ENCODE measurements at regions not wholly inside any gene's neighbourhood (a gene's known extent, or its start where the extent isn't known, plus 50 kb on each side); places are given as distances from the start of the nearest gene placed in this dataset.

- DNase-seq (ENCODE audit: low read depth, low spot score), result no peak
- in situ Hi-C loops (cut with HindIII; ENCODE audit: low sequenced_read_pairs), result no loop called here
- no peak overlapping the region for H3K4me3 ChIP-seq (ENCODE audit: low read depth, low read length)
- TF ChIP-seq CTCF (IDR thresholded peaks at IDR 0.05; ENCODE audit: low read depth, low read length), result no peak
These were observed 66.8 kb upstream of the ANKEF1 start for GRCh38 chr20:9968015-9968414.

GRCh38 chr20:9966966-9967365, 67.8 kb upstream of the ANKEF1 start:
- TF ChIP-seq CTCF (IDR thresholded peaks at IDR 0.05; ENCODE audit: low read depth, low read length), result peak; percentile 41
- no peak for DNase-seq (ENCODE audit: low read depth, low spot score)
- in situ Hi-C loops (cut with HindIII; ENCODE audit: low sequenced_read_pairs), result no loop called here
- no peak overlapping the region for H3K4me3 ChIP-seq (ENCODE audit: low read depth, low read length)

GRCh38 chr20:9963029-9963428, 71.8 kb upstream of the ANKEF1 start:
- in situ Hi-C loops (cut with HindIII; ENCODE audit: low sequenced_read_pairs), result no loop called here
- no peak for DNase-seq (ENCODE audit: low read depth, low spot score)
- no peak for TF ChIP-seq CTCF (IDR thresholded peaks at IDR 0.05; ENCODE audit: low read depth, low read length)
- H3K4me3 ChIP-seq (ENCODE audit: low read depth, low read length), result no peak overlapping the region

- DNase-seq (ENCODE audit: low read depth, low spot score), result no peak
- in situ Hi-C loops (cut with HindIII; ENCODE audit: low sequenced_read_pairs), result no loop called here
- no peak for TF ChIP-seq CTCF (IDR thresholded peaks at IDR 0.05; ENCODE audit: low read depth, low read length)
- H3K4me3 ChIP-seq (ENCODE audit: low read depth, low read length), result no peak overlapping the region
These were observed 76.1 kb upstream of the ANKEF1 start for GRCh38 chr20:9958693-9959092.

- H3K4me3 ChIP-seq (ENCODE audit: low read depth, low read length), result no peak overlapping the region
- TF ChIP-seq CTCF (IDR thresholded peaks at IDR 0.05; ENCODE audit: low read depth, low read length), result no peak
- no peak for DNase-seq (ENCODE audit: low read depth, low spot score)
- in situ Hi-C loops (cut with HindIII; ENCODE audit: low sequenced_read_pairs), result no loop called here
These were observed 79.1 kb upstream of the ANKEF1 start for GRCh38 chr20:9955646-9956045.

- DNase-seq (ENCODE audit: low read depth, low spot score), result no peak
- no peak for TF ChIP-seq CTCF (IDR thresholded peaks at IDR 0.05; ENCODE audit: low read depth, low read length)
- in situ Hi-C loops (cut with HindIII; ENCODE audit: low sequenced_read_pairs), result no loop called here
- no peak overlapping the region for H3K4me3 ChIP-seq (ENCODE audit: low read depth, low read length)
These were observed 85.2 kb upstream of the ANKEF1 start for GRCh38 chr20:9949563-9949962.

GRCh38 chr20:9945408-9945807, 89.4 kb upstream of the ANKEF1 start:
- in situ Hi-C loops (cut with HindIII; ENCODE audit: low sequenced_read_pairs), result no loop called here
- peak; percentile 60 for DNase-seq (ENCODE audit: low read depth, low spot score)
- H3K4me3 ChIP-seq (ENCODE audit: low read depth, low read length), result no peak overlapping the region
- TF ChIP-seq CTCF (IDR thresholded peaks at IDR 0.05; ENCODE audit: low read depth, low read length), result no peak

All from astrocyte of the spinal cord (primary cell).